ENCODE measurements at regions not wholly inside any gene's neighbourhood (a gene's known extent, or its start where the extent isn't known, plus 50 kb on each side); places are given as distances from the start of the nearest gene placed in this dataset.
"Not testable (repeated sequence)": the region's sequence is repeated elsewhere in the genome, so short reads cannot be mapped to it uniquely, and the experiment has no call there.

DNA sequence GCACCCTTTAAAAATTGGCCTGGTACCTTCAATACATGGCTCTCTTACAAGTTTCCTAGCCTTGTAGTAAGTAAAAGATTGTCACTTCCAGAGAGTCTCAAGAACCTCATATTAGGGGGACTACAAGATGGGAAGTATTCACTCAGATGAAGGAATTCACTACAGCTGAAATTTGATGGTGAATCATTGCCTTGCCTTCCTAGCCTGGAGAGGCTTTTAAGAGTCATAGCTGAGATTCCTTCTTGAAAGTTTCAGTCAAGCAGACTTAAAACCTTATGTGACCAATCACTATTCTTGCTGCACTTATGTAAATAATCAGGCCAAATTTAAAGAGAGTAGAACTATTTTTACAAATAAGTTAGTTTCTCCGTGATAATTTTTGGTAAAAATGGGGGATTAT lies 451.6 kb downstream of the TRHDE start:
- no peak overlapping the region for H3K9ac ChIP-seq (ENCODE audit: low read depth, low read length)
- H3K36me3 ChIP-seq (ENCODE audit: insufficient read depth, low read length) = no peaks in the 10 kb centered on the region; the same call in none of the 2 replicates
- peaks cover 10% of the 10 kb centered on the region for H3K9me3 ChIP-seq (ENCODE audit: control insufficient read depth, insufficient read depth, low read length)
- no peaks in the 10 kb centered on the region for H3K4me1 ChIP-seq (ENCODE audit: insufficient read depth, low read length)

DNA sequence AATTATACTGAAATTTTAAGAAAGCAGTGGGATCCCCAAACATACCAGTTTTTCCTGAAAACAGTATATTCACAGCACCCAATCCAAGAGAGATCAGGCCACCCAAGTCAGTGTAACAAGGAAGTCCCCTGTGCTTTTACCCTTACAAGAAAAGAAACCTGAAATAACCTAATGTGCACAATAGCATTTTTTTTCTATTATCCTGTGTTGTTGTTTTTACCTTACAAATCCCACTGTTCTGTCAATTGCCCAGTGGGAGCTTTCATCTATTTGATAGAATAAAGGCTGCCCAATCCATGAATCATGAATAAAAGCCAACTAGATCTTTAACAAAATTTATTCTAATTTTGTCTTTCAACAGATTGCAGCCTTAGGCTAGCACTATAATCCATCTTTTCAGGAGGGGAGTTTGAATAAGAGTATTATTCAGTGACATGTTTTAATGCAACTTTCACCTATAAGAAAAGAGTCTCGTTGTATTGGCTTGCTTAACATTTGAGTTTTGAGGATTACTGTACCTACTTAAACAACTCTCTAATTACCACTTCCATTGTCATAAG lies 457.4 kb downstream of the TRHDE start:
- Histone ChIP-seq H3K4me1 (ENCODE audit: insufficient read depth, low read length) (no peaks in the 10 kb centered on the region), H3K9me3 (ENCODE audit: control insufficient read depth, insufficient read depth, low read length) (no peaks in the 10 kb centered on the region; the same call in 1 of the 2 replicates), H3K9ac (ENCODE audit: low read depth, low read length) (no peak overlapping the region), H3K36me3 (ENCODE audit: insufficient read depth, low read length) (no peaks in the 10 kb centered on the region)

DNA sequence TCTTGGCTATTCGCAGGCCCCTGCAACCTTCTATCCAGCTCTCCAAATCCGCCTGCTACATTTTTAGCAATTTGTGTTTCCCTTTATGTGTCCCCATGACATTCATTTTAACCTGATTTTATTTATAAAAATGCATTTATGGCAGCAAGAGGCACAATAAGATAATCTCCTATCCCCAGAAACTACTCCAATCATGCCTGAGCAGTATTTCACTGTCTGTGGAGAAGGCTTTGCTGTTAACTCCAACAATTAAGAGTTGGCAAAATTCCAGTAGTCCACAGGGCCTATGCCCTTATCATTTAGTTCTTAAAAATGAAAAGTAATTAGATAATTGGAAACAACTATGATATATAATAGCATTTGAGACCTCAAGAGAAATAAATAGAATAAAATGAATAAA lies 462.4 kb downstream of the TRHDE start:
- no peaks in the 10 kb centered on the region for H3K4me1 ChIP-seq (ENCODE audit: insufficient read depth, low read length)
- H3K9me3 ChIP-seq (ENCODE audit: control insufficient read depth, insufficient read depth, low read length) = no peaks in the 10 kb centered on the region; the same call in 1 of the 2 replicates

DNA sequence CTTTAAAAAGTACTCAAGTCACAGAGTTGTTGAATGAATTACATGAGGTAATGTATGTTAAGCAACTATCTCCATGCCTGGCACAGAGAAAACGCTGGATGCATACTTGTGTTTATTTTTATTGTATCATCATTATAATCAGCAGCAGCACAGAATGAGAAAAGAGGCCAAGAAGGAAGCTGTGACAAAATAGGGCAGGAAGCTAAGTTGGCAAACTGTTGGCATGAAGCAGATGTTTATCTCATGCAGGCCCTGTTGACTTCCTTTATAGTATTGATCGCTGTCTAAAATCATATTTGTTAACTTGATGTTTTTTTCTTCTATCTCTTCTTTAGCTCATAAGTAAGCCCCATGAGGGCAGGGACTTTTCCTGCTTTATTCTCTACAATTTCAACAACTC lies 466.6 kb downstream of the TRHDE start:
- no peaks in the 10 kb centered on the region for H3K36me3 ChIP-seq (ENCODE audit: insufficient read depth, low read length)
- H3K4me1 ChIP-seq (ENCODE audit: insufficient read depth, low read length) = no peaks in the 10 kb centered on the region
- H3K9me3 ChIP-seq (ENCODE audit: control insufficient read depth, insufficient read depth, low read length) = 0 out of 2 replicates have a peak, but pooled peaks cover 2% of the 10 kb centered on the region
- no peak overlapping the region for H3K9ac ChIP-seq (ENCODE audit: low read depth, low read length)

More for the DNA sequence above, 462.4 kb downstream of the TRHDE start:
- Histone ChIP-seq H3K36me3 (ENCODE audit: insufficient read depth, low read length) (no peaks in the 10 kb centered on the region), H3K9ac (ENCODE audit: low read depth, low read length) (no peak overlapping the region)

DNA sequence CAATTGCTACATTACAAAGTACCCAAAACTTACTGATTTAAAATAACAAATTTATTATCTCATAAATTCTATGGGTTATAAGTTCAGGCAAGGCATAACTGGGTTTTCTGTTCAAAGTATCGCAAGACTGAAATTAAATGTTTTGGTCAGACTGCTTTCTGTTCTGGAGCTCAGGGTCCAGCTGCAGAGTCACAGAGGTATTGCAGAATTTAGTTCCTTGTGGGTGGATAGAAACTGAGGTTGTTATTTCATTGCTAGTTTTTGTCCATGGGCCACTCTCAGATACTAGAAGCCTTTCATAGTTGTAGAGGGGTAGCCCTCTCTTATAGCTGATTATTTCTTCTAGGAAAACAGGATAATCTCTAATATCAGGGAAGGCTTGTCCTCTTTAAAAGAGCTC lies 467.9 kb downstream of the TRHDE start:
- Histone ChIP-seq H3K36me3 (ENCODE audit: insufficient read depth, low read length) (no peaks in the 10 kb centered on the region), H3K4me1 (ENCODE audit: insufficient read depth, low read length) (no peaks in the 10 kb centered on the region), H3K9me3 (ENCODE audit: control insufficient read depth, insufficient read depth, low read length) (0 out of 2 replicates have a peak, but pooled peaks cover 2% of the 10 kb centered on the region)

DNA sequence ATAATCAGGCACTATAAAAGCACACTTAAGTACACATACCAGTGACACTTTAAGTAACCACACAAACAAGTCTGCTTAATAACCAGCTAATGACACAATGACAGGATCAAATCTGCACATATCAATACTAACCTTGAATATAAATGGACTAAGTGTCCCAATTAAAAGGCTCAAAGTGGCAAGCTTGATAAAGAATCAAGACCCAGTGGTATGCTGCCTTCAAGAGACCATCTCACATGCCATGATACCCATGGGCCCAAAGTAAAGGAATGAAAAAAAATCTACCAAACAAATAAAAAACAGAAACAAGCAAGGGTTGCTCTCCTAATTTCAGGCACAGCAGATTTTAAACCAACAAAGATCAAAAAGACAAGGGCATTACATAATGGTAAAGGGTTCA lies 470.4 kb downstream of the TRHDE start:
- H3K4me1 ChIP-seq (ENCODE audit: insufficient read depth, low read length) = no peaks in the 10 kb centered on the region
- 0 out of 2 replicates have a peak, but pooled peaks cover 2% of the 10 kb centered on the region for H3K9me3 ChIP-seq (ENCODE audit: control insufficient read depth, insufficient read depth, low read length)
- no peak overlapping the region for H3K9ac ChIP-seq (ENCODE audit: low read depth, low read length)
- no peaks in the 10 kb centered on the region for H3K36me3 ChIP-seq (ENCODE audit: insufficient read depth, low read length)

More for the DNA sequence above, 467.9 kb downstream of the TRHDE start:
- no peak overlapping the region for H3K9ac ChIP-seq (ENCODE audit: low read depth, low read length)

DNA sequence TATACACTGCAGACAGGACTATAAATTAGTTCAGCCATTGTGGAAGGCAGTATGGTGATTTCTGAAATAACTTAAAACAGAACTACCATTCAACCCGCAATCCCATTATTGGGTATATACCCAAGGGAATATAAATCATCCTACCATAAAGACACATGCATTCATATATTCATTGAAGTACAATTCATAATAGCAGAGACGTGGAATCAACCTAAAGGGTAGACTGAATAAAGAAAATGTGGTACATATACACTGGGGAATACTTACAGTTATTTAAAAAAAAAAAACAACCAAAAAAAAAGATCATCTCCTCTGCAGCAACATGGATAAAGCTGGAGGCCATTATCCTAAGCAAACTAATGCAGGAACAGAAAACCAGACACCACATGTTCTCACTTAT lies 473.9 kb downstream of the TRHDE start:
- Histone ChIP-seq H3K9ac (ENCODE audit: low read depth, low read length) (no peak overlapping the region), H3K4me1 (ENCODE audit: insufficient read depth, low read length) (no peaks in the 10 kb centered on the region), H3K36me3 (ENCODE audit: insufficient read depth, low read length) (no peaks in the 10 kb centered on the region), H3K9me3 (ENCODE audit: control insufficient read depth, insufficient read depth, low read length) (0 out of 2 replicates have a peak, but pooled peaks cover 2% of the 10 kb centered on the region)

DNA sequence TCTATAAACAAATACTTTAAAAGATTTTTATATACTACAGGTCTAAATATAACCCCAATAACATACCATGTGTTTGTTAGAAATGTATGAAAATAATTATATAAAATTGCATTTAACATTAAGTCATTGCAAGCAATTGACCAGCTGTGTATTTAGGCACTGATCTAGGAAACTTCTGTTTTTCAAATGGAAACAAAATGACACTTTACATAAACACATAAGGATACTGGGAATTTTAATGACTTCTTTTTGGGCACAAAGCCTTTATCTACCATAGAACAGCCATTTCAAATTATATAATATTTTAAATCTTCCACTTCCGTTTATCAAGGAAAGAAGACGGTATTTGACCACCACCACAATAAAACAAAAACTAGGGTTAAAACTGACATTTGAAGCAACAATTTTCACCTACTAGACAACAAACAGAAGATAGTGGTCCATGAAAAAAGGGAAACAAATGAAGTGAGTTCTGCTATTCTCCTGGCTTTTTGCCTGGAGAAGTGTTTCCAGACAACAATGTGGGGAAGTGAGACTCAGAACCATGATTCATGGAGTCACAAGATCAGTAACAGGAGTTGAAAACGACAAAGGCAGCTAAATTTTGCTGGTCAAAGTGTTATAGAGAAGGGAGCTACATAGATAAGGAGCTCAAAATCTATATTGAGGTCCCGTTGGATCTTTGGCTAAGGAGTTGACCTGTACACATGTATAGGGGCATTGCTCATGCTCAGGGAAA lies 475.1 kb downstream of the TRHDE start:
- no peaks in the 10 kb centered on the region for H3K36me3 ChIP-seq (ENCODE audit: insufficient read depth, low read length)
- no peak overlapping the region for H3K9ac ChIP-seq (ENCODE audit: low read depth, low read length)
- no peaks in the 10 kb centered on the region for H3K4me1 ChIP-seq (ENCODE audit: insufficient read depth, low read length)
- 0 out of 2 replicates have a peak, but pooled peaks cover 2% of the 10 kb centered on the region for H3K9me3 ChIP-seq (ENCODE audit: control insufficient read depth, insufficient read depth, low read length)

DNA sequence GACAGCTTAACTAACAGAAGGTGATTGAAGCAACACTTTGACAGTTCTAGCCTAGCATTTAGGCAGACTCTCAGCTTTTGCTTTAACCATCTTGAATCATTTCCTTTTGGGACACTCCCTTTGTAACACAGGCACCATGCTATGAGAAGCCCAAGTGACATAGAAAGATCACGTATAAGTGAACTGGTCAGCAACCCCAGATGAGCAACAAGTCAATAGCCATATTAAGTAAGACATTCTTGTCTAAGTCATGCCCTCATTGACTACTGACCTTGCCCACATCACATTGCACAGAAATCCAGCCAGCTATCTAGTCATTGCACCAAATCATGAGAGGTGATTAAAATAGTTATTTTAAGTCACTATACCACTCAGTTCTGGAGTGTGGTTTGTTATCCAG lies 476.8 kb downstream of the TRHDE start:
- Histone ChIP-seq H3K9ac (ENCODE audit: low read depth, low read length) (no peak overlapping the region), H3K4me1 (ENCODE audit: insufficient read depth, low read length) (no peaks in the 10 kb centered on the region), H3K9me3 (ENCODE audit: control insufficient read depth, insufficient read depth, low read length) (no peaks in the 10 kb centered on the region), H3K36me3 (ENCODE audit: insufficient read depth, low read length) (no peaks in the 10 kb centered on the region)

DNA sequence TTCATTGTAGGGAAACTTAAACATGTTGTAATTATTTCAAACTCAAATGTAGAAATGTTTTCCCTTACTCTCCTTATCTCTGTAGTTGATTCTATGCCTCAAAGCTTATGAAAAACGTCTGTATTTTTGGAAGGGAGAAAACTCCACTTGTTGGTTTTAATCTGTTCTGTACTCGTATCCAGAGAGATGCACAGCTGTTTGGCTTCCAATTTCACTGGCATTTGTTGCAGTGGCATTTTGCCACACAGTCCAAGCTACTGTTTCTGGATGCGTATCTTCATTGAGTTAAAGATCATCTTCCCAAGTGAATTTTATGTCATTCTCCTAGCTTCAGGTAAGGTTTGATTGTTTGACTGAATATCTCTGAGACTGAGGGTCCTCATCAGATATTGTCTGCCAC lies 481.4 kb downstream of the TRHDE start:
- no peaks in the 10 kb centered on the region for H3K9me3 ChIP-seq (ENCODE audit: control insufficient read depth, insufficient read depth, low read length)
- H3K9ac ChIP-seq (ENCODE audit: low read depth, low read length) = no peak overlapping the region
- no peaks in the 10 kb centered on the region for H3K4me1 ChIP-seq (ENCODE audit: insufficient read depth, low read length)
- no peaks in the 10 kb centered on the region for H3K36me3 ChIP-seq (ENCODE audit: insufficient read depth, low read length)

DNA sequence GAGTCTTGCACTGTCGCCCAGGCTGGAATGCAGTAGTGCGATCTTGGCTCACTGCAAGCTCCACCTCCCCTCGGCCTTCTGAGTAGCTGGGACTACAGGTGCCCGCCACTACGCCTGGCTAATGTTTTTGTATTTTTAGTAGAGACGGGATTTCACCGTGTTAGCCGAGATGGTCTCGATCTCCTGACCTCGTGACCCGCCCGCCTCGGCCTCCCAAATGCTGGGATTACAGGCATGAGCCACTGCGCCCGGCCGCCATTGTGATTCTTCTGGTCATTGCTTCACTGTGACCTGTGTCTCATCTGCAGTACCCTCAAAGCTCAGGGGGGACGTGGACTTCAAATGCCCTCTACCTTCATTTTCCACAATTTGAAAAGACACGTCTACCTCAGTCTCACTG lies 481.9 kb downstream of the TRHDE start:
- not testable (repeated sequence) for H3K9ac ChIP-seq (ENCODE audit: low read depth, low read length); H3K36me3 ChIP-seq (ENCODE audit: insufficient read depth, low read length); H3K4me1 ChIP-seq (ENCODE audit: insufficient read depth, low read length); H3K9me3 ChIP-seq (ENCODE audit: control insufficient read depth, insufficient read depth, low read length)

DNA sequence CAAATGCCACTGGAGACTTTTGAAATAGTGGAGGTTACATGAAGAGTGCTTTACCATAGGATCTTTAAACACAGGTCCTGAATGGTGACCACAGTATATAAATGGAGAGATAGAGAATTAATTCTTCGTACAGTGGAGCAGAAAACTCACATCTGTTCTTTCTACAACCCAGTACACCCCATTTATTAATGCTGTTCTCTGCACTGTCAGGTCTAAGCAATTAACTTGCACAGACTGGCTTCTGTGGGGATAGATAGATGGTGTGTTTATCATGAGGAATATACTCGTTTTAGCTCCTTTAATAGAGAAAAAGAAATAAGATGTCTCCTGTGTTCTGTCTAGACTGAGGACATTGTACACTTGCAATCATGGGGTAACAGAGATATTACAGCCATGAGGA lies 494.3 kb downstream of the TRHDE start:
- Histone ChIP-seq H3K4me1 (ENCODE audit: insufficient read depth, low read length) (no peaks in the 10 kb centered on the region), H3K9me3 (ENCODE audit: control insufficient read depth, insufficient read depth, low read length) (no peaks in the 10 kb centered on the region), H3K9ac (ENCODE audit: low read depth, low read length) (no peak overlapping the region), H3K36me3 (ENCODE audit: insufficient read depth, low read length) (no peaks in the 10 kb centered on the region)

DNA sequence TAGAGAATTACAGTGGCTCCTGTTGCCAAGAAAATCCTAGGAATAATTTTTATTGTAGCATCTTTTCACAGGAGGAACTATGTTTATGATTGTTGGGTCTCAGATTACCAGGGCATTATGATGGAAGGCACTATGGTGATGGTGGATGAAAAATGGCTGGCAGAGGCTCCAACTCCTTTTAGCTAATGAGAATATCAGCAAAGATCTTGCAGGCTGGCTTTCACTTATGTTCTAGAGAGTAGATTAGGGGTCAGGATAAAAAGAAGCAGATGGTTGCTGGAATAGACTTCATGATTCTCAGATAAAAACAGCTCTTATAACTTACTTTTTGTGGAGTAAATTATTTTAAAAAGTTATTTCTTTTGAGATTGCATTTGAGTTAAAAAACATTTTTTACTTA lies 501.9 kb downstream of the TRHDE start:
- no peaks in the 10 kb centered on the region for H3K4me1 ChIP-seq (ENCODE audit: insufficient read depth, low read length)
- H3K9me3 ChIP-seq (ENCODE audit: control insufficient read depth, insufficient read depth, low read length) = no peaks in the 10 kb centered on the region
- no peak overlapping the region for H3K9ac ChIP-seq (ENCODE audit: low read depth, low read length)
- H3K36me3 ChIP-seq (ENCODE audit: insufficient read depth, low read length) = no peaks in the 10 kb centered on the region

DNA sequence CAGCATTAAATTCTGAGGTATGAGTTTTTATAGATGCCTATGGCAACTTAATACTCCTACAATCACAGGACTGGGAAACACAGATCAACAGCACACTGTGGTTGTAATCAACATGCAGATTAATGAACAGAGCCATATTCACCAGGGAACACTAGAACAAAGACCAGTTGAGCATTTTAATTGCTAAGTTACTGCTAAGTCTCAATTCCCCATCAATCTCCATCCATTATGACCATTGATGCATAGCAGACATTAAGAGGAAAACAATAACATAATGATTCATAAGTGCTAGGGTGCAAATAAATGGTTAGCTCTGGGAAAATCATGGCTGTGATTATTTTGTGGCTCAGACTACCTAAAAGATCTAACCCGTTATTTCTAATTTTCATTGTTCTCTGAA lies 505.6 kb downstream of the TRHDE start:
- no peak overlapping the region for H3K9ac ChIP-seq (ENCODE audit: low read depth, low read length)
- no peaks in the 10 kb centered on the region for H3K9me3 ChIP-seq (ENCODE audit: control insufficient read depth, insufficient read depth, low read length)

DNA sequence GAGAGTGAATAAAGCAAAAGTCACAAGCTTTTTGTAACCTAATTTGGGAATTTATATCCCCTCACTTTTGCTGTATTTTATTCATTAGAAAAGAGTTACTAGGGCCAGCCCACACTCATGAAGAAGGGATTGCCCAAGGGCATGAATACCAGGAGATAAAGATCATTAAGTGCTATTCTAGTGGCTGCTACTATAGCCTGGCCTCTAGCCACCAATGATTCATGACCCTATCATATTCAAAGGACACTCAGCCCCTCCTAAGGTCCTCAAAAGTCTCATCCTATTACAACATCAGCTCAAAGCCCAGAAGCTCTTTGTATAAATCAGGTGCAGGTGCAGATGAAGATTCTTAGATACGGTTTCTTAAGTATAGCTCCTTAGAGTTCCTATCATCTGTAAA lies 518.1 kb downstream of the TRHDE start:
- H3K4me1 ChIP-seq (ENCODE audit: insufficient read depth, low read length) = no peaks in the 10 kb centered on the region
- H3K9ac ChIP-seq (ENCODE audit: low read depth, low read length) = no peak overlapping the region
- no peaks in the 10 kb centered on the region; the same call in 1 of the 2 replicates for H3K9me3 ChIP-seq (ENCODE audit: control insufficient read depth, insufficient read depth, low read length)
- no peaks in the 10 kb centered on the region for H3K36me3 ChIP-seq (ENCODE audit: insufficient read depth, low read length)

More for the DNA sequence above, 505.6 kb downstream of the TRHDE start:
- Histone ChIP-seq H3K4me1 (ENCODE audit: insufficient read depth, low read length) (no peaks in the 10 kb centered on the region), H3K36me3 (ENCODE audit: insufficient read depth, low read length) (no peaks in the 10 kb centered on the region)

Data from ES-I3 (cell line).